HEK293 (cell line): ENCODE measurements at regions not wholly inside any gene's neighbourhood (a gene's known extent, or its start where the extent isn't known, plus 50 kb on each side); places are given as distances from the start of the nearest gene placed in this dataset.

Experiments
- CTCF ChIP-seq: fragments of 450-650 bp; formaldehyde crosslinking; IDR thresholded peaks from 2 replicates; pipeline ENCODE4 v1.5.1; 2016; ENCODE audit warnings: missing biosample characterization, missing genetic modification characterization
- GLIS1 ChIP-seq: fragments of 450-650 bp; formaldehyde crosslinking; IDR thresholded peaks from 2 replicates; pipeline ENCODE4 v1.5.1; 2016; ENCODE audit warnings: missing biosample characterization, missing genetic modification characterization
- PBX3 ChIP-seq: sonication (generic); formaldehyde crosslinking; IDR thresholded peaks from 2 replicates; pipeline ENCODE4 v1.8.1; 2022; ENCODE audit warnings: mild to moderate bottlenecking, moderate library complexity, missing genetic modification reagents
- ZBTB49 ChIP-seq: fragments of 450-650 bp; formaldehyde crosslinking; IDR thresholded peaks from 2 replicates; pipeline ENCODE4 v1.5.1; 2016; ENCODE audit warnings: missing biosample characterization, missing genetic modification characterization, low read depth
- ZNF121 ChIP-seq: fragments of 450-650 bp; formaldehyde crosslinking; IDR thresholded peaks from 2 replicates; pipeline ENCODE4 v1.5.1; 2016; ENCODE audit warnings: missing biosample characterization, missing genetic modification characterization
- ZNF18 ChIP-seq: fragments of 450-650 bp; formaldehyde crosslinking; IDR thresholded peaks from 2 replicates; pipeline ENCODE4 v1.5.1; 2016; ENCODE audit warnings: missing biosample characterization, missing genetic modification characterization
- ZNF19 ChIP-seq: fragments of 450-650 bp; formaldehyde crosslinking; IDR thresholded peaks from 2 replicates; pipeline ENCODE4; 2016; ENCODE audit warnings: missing biosample characterization, missing genetic modification characterization, low read depth
- ZNF292 ChIP-seq: fragments of 450-650 bp; formaldehyde crosslinking; IDR thresholded peaks from 2 replicates; pipeline ENCODE4 v1.5.1; 2016; ENCODE audit warnings: low read depth, missing biosample characterization, missing genetic modification characterization, borderline replicate concordance
- ZNF521 ChIP-seq: fragments of 450-650 bp; formaldehyde crosslinking; IDR thresholded peaks from 2 replicates; pipeline ENCODE4 v1.5.1; 2017; ENCODE audit warnings: missing biosample characterization, mild to moderate bottlenecking, missing genetic modification characterization
- ZNF555 ChIP-seq: fragments of 450-650 bp; formaldehyde crosslinking; conservative IDR thresholded peaks from 2 replicates; pipeline ENCODE4 v1.5.1; 2017; ENCODE audit warnings: missing biosample characterization, mild to moderate bottlenecking, missing genetic modification characterization, inconsistent platforms
- ZNF701 ChIP-seq: fragments of 450-650 bp; formaldehyde crosslinking; IDR thresholded peaks from 2 replicates; pipeline ENCODE4 v1.5.1; 2016; ENCODE audit warnings: missing biosample characterization, missing genetic modification characterization
- ZNF830 ChIP-seq: fragments of 450-650 bp; IDR thresholded peaks from 2 replicates; pipeline ENCODE4 v1.5.0; 2018; ENCODE audit warnings: missing biosample characterization, missing genetic modification characterization, low read depth, mild to moderate bottlenecking, moderate library complexity

- no peak for TF ChIP-seq ZNF18 (tag by site-specific recombination)
- TF ChIP-seq ZNF292 (tag by site-specific recombination): no peak
- TF ChIP-seq CTCF (tag by site-specific recombination): no peak
- TF ChIP-seq PBX3: no peak
- TF ChIP-seq ZNF121 (tag by site-specific recombination): no peak
- no peak for TF ChIP-seq ZNF830
- TF ChIP-seq ZBTB49 (tag by site-specific recombination): no peak
- no peak for TF ChIP-seq ZNF19 (tag by site-specific recombination)
- TF ChIP-seq ZNF521 (tag by site-specific recombination): no peak
- no peak for TF ChIP-seq GLIS1
- TF ChIP-seq ZNF701 (tag by site-specific recombination): no peak
- TF ChIP-seq ZNF555 (tag by site-specific recombination): no peak
Observed at GRCh38 chr15:98513428-98513986, 134.8 kb upstream of the IGF1R start.
